GM19324 (cell line): ENCODE measurements at regions not wholly inside any gene's neighbourhood (a gene's known extent, or its start where the extent isn't known, plus 50 kb on each side); places are given as distances from the start of the nearest gene placed in this dataset.
"Not testable (repeated sequence)": the region's sequence is repeated elsewhere in the genome, so short reads cannot be mapped to it uniquely, and the experiment has no call there.

Source experiments
- ATAC-seq: cut with Tn5 transposase; IDR thresholded peaks from one replicate; pipeline ENCODE4 v1.9.1; 2021; ENCODE audit warnings: mild to moderate bottlenecking, moderate library complexity; ENCODE audit not compliant: unreplicated experiment, low FRiP score

DNA sequence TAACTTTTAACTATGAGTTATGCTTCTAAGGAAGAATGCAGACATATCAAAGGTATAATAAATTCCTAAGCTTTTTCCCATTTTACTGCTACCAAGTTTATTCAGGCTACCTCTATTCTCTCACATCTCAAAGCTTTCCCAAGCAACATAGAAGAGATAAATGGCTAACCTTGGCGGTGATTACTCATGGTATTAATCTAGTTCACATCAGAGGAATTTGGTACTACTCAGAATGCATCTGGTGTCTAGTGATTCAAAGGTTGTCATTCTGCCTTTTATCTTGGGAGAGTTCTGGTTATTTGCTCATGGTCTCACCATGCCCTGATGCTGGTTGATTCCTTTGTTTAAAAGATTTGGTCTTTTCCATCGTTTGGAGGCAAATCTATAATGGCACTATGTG is 182.7 kb downstream of the TAF11L14 start:
- no peak for ATAC-seq

GRCh38 chr5:17817990-17818389 is 183.7 kb downstream of the TAF11L14 start:
- no peak for ATAC-seq

- no peak for ATAC-seq
Measured at GRCh38 chr5:17819783-17820182, 185.5 kb downstream of the TAF11L14 start.

DNA sequence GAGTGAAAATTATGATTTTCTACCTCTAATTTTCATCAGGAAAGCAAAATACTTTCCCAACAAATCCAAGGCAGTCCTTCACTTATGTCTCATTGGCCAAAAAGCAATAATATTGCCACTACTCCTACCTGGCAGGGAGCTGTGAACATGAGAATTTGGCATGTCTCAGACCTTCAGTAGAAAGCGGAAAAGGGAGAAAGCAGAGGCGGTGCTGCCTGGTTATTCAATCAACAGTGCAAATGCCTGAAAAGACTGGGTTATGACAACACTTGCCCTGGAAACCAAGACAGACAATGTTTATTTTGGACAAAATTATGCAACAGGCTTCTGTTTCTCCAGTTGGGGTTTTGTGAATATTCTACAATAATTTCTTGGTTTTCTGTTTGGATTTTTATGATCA is 194.4 kb downstream of the TAF11L14 start:
- ATAC-seq = no peak

GRCh38 chr5:17829456-17829855 is 195.2 kb downstream of the TAF11L14 start:
- ATAC-seq = no peak

DNA sequence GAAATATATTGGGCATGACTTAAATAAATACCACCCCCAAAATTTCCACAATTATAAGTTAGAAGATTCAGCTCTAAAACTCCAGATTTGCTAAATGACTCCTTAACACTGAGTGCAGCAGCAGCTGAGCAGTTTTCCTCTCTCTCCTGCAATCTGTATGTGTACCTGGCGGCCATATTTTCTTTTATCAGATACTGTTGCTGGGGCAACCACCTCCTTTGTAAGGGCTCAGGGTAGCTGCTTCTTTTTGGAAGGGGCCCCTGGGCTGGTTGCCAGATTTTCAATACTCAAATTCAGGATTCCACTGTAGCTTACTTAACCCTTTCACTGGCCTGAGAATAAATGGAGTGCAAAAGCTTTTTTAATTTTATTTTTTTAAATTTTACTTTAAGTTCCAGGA is 197.0 kb downstream of the TAF11L14 start:
- no peak for ATAC-seq

GRCh38 chr5:17832949-17833745 is 198.9 kb downstream of the TAF11L14 start:
- ATAC-seq = no peak

- ATAC-seq = no peak
Measured at GRCh38 chr5:17837757-17838156, 203.5 kb downstream of the TAF11L14 start.

GRCh38 chr5:17838469-17838868 is 204.2 kb downstream of the TAF11L14 start:
- ATAC-seq = no peak

- ATAC-seq = no peak
Measured at GRCh38 chr5:17839848-17840247, 205.6 kb downstream of the TAF11L14 start.

DNA sequence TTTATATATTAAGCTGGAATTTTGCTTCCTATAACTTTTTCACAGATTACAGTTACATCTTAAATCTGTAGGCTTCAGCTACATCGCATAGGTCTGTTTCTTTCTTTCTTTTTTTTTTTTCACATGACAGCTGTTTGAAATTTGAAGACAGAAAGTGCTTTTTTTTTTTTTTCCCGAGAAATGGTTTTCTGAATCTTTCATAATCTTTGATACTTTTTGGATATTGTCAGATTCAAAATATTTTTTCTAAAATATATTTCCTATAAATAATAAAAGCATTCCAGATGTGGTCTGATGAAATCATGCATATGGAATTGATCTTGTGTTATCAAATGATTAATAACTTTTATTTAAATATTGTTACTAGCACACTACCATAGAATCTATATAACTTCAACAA is 212.2 kb downstream of the TAF11L14 start:
- no peak for ATAC-seq

GRCh38 chr5:17847286-17847685 is 213.0 kb downstream of the TAF11L14 start:
- no peak for ATAC-seq

DNA sequence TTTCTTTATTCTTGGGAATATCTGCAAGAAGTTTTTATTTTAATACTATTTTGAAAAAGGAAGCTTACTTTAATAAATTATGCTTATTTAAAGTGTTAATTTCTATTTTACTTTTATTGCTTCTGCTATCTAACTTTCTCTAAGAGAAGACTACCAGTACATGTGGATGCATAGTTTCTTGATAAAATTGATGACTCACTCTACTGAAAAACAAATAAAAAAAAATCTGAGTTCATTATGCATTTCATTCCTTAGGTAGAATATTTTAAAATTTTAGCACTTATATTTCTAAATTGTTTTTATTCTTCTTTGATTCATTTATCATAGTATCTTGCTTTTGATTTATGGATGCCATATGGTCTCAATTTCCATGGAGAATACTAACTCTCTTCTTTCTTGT is 217.9 kb downstream of the TAF11L14 start:
- ATAC-seq = no peak

DNA sequence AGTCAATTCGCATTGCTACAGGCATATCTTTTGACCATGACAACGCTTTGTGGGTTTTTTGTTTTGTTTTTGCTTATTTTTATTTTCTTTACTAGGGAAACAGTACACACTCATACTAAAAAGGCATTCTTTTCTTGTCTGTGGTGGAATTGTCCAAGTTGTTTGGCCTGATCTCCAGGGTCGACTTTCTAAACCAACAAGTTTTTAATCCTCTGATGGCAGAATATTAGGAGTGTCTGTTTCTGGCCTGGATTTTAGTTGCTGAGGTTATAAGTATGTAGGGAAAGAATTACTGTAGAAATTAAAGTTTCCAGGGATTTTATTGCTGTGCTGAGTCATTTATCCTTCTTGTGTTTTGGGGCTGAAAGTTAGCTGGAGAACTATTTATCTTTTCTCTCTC is 218.5 kb downstream of the TAF11L14 start:
- no peak for ATAC-seq

DNA sequence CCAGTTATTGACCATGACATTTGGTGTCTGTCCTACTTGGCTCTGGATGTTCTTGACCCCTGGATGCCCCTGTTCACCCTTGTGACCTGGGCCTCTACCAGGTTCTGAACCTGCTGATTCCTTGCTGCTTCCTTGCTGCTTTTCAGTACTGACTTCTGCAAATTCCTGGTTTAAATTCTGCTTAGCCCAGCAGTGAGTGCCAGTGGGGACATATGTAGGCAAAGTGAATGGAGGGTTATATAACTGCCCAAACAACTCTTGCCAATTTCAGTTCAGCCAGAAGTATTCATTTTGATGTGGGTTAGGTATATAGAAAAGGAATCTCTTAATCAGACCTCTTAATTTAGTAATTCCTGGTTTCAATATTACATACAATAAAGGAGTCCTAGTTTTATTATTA is 220.6 kb downstream of the TAF11L14 start:
- no peak for ATAC-seq

GRCh38 chr5:17860660-17861315 is 226.5 kb downstream of the TAF11L14 start:
- ATAC-seq = no peak

- ATAC-seq = not testable (repeated sequence)
Measured at GRCh38 chr5:17864903-17865302, 230.6 kb downstream of the TAF11L14 start.

DNA sequence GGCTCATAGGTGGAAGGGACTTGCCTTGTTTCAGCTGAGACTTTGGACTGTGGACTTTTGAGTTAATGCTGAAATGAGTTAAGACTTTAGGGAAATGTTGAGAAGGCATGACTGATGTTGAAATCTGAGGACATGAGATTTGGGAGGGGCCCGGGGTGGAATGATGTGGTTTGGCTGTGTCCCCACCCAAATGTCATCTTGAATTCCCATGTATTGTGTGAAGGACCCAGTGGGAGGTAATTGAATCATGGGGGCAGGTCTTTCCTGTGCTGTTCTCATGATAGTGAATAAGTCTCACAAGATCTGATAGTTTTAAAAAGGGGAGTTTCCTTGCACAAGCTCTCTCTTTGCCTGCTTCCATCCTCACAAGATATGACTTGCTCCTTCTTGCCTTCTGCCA is 231.7 kb downstream of the TAF11L14 start:
- ATAC-seq = not testable (repeated sequence)

GRCh38 chr5:17872204-17872603 is 237.9 kb downstream of the TAF11L14 start:
- ATAC-seq = no peak

GRCh38 chr5:17878541-17878940 is 244.3 kb downstream of the TAF11L14 start:
- no peak for ATAC-seq

- ATAC-seq = no peak
Measured at GRCh38 chr5:17879276-17879675, 245.0 kb downstream of the TAF11L14 start.

DNA sequence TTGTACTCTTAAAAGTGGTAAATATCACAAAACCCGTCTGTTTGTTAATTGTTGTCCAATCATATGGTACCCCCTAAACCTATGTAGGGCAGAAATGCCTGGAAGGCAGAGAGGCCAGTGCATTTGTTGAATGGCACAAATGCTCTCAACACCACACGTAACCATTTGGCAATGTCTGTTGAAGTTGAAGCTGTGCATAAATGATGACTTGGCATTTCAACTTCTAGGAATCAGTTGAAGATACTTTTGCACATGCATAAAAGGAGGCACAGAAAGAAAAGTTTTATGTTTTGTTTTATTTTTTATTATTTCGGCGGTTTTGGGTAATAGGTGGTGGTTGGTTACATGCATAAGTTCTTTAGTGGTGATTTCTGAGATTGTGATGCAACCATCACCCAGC is 246.6 kb downstream of the TAF11L14 start:
- ATAC-seq = no peak
